ENCODE measurements at regions not wholly inside any gene's neighbourhood (a gene's known extent, or its start where the extent isn't known, plus 50 kb on each side); places are given as distances from the start of the nearest gene placed in this dataset.
"Not testable (repeated sequence)": the region's sequence is repeated elsewhere in the genome, so short reads cannot be mapped to it uniquely, and the experiment has no call there.

DNA sequence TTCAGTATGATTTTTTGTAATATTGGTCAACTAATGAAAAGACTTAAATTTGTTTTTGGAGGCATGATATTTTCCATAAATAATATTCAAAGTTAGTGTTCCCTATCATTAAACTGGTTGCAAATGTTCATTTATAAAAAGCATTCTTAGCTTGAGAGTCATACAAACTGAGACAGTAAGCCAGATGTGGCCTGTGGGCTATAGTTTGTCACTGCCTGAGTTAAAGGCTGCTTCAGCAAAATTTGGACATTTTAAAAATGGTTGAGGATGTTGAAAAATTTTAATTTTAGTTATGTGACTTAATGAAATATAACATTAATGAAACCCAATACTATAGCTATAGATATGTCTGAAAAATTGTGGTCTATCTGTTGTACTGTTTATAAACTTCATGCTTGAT is 180.2 kb upstream of the CACNA2D1 start:
- no peak for DNase-seq

DNA sequence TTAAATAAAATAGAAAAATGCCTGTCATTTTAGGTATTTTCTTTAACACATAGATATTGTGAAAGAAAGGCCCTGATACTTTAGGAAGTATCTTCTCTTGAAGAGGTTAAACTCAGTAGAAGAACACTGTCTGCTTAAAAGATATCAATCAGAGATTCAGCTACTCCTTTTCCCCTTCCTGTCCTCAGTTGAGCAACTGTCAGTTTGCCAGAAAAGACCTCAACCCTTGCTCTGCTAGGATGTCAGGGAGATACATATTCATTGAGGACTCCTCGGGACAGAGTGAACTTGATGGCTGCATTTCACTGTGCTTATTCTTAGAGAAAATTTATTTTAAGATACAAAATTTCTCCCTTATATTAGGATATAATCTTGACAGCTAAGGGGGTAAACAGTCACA is 173.6 kb upstream of the CACNA2D1 start:
- DNase-seq, result no peak

GRCh38 chr7:82616059-82616728 is 172.6 kb upstream of the CACNA2D1 start:
- DNase-seq, result no peak

GRCh38 chr7:82615527-82615926 is 171.9 kb upstream of the CACNA2D1 start:
- DNase-seq, result no peak

DNA sequence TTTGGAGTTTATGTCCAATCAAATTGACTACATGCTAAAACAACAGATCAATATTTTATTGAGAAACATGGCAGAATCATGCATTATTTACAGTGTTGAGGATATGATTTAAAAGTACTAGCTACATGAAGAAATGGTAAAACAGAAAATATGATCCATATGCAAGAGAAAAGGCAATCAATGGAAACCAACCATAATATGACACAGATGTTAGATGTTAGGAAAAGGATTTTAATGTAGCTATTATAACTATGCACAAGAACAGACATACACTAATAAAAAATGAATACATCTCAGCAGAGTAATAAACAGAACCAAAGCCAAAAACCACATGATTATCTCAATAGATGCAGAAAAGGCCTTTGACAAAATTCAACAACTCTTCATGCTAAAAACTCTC is 166.2 kb upstream of the CACNA2D1 start:
- DNase-seq, result no peak

DNA sequence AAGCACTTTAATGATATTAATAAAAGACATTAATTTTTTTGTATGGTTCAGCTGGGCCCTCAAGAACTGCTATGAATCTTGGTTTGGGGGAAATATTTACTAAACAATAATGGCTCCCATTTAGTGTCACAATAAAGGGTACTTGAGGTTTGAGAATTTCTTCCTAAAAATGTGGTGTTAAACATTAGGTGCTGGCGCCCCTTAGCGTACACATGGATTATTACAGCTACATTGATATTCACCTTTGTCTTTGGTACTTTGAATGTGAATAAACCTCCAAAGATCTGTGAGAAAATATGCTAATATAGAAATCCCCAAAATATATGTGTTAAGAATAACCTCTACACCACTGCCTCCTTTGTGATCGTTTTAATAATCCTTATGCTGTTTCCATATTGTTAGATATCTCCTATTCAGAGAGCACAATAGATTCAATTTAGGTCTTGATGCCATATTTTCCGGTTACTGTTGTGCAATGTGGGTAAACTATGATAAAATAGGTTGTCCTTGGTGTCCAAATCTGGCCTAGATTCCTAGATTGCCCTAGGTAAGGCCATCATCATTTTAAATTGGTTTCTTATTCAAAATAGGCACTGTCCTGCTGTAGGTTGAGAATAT is 161.8 kb upstream of the CACNA2D1 start:
- peak; percentile 79 for DNase-seq

DNA sequence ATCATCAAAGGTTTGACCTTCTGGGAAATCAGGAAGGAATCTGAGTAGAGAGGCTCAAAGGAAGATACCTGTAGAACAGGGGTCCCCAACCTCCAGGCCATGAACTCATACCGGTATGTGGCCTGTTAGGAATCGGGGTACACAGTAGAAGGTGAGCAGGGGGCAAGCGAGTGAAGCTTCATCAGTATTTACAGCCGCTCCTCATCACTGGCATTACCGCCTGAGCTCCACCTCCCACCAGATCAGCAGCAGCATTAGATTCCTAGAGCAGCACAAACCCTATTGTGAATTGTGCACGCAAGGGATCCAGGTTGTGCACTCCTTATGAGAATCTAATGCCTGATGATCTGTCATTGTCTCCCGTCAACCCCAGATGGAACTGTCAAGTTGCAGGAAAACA is 158.5 kb upstream of the CACNA2D1 start:
- no peak for DNase-seq

GRCh38 chr7:82600531-82600930 is 157.0 kb upstream of the CACNA2D1 start:
- DNase-seq, result no peak

DNA sequence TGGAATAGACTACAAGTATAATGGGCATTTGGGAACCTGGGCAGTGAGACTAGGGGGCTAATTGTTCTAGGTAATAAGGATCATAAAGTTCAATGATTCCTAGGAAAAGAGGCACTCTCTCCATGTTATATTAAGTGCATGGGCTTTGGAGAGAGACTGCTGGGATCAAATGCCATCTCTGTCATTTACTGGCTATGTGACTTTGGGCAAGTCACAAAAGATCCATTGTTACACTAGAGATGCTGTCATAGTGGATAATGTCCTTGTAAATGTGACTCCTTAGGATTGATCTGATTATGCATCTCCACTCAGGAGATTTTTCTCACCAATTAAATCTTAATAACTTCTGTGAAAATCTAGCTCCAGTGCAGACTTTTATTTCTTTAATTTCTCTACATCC is 156.3 kb upstream of the CACNA2D1 start:
- no peak for DNase-seq

DNA sequence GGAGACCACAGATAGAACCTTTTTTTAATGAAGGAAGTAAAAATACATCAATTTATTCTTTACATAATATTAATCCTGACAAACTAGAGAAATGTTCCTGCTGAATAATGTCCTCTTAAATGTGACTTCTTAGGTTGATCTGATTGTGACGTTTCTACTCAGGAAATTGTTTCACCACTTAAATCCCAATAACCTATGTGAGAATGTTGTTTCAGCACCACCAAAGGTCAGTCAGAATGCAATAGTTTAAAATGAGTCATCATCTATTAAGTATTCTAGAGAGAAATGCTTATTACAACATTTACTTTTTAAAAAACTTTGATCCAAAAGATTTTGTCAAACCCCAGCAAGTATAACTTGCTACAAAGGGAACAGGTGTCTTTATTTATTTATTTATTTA is 155.4 kb upstream of the CACNA2D1 start:
- no peak for DNase-seq

DNA sequence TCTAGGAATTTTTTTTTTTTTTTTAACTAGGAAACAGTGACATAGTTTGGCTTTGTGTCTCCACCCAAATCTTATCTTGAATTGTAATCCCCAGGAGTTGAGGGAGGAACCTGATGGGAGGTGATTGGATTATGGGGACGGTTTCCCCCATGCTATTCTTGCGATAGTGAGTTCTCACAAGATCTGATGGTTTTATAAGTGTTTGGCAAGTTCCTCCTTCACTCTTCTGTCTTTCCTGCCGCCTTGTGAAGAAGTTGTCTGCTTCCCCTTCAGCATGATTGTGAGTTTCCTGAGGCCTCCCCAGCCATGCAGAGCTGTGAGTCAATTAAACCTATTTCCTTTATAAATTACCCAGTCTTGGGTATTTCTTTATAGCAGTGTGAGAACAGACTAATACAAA is 152.2 kb upstream of the CACNA2D1 start:
- not testable (repeated sequence) for DNase-seq

DNA sequence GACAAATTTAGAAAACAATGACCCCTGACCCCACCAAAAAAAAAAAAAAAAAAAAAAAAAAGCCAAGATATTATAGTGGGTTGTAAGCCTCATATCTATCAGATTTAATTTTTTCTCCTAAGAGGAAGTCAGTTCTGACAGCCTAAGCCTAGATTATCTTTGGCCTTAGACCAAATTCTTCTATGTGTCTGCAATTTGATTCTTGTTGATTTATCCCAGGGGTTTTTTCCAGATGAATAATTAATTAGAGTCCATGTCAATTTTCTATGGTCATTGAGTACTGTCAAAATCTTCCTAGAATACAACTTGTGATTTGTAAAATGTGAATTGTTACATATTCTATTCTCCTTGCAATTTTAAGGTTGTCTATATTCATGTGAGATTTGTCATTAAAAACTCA is 151.6 kb upstream of the CACNA2D1 start:
- peak; percentile 79 for DNase-seq

GRCh38 chr7:82594665-82595064 is 151.1 kb upstream of the CACNA2D1 start:
- DNase-seq, result peak; percentile 98

DNA sequence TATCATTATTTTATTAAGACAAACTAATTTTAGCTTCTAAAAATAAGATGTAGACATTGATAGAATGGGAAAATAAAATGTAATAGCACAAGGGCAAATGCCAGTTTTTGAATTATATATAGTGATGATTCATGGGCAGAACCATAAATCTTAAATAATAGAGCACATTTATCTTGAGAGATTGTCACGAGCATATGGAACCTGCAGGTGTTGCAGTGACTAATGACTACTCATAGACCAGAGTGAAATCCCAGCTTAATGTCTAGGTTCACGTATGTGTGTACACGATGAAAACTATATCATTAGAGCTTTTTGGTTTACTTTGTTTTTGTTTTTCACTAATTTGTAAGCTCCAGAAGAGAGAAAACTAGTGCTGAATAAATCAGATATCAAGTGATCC is 150.2 kb upstream of the CACNA2D1 start:
- peak; percentile 99 for DNase-seq

DNA sequence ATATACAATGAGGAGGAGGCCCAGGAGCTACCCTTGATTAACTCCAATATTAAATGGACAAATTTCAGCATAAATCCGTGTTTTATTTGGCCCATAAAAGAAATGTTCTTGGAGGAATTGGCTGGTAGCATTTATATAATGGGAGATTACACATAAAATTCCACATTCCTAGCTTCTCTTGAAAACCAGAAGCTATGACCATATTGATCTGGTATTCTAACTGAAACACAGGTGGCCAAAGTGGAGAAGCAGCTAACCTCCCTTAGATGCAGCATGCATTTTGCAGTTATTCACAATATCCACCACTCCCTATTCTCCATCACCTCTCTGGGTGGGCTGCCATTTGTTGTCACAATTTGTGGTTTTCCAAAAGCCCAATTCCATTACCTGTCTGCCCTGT is 148.8 kb upstream of the CACNA2D1 start:
- DNase-seq, result no peak

- DNase-seq, result no peak
Measured at GRCh38 chr7:82579047-82579446, 135.5 kb upstream of the CACNA2D1 start.

- no peak for DNase-seq
Measured at GRCh38 chr7:82578430-82578829, 134.9 kb upstream of the CACNA2D1 start.

GRCh38 chr7:82572195-82572880 is 128.8 kb upstream of the CACNA2D1 start:
- peak; percentile 90 for DNase-seq

- DNase-seq, result not testable (repeated sequence)
Measured at GRCh38 chr7:82571047-82571446, 127.5 kb upstream of the CACNA2D1 start.

DNA sequence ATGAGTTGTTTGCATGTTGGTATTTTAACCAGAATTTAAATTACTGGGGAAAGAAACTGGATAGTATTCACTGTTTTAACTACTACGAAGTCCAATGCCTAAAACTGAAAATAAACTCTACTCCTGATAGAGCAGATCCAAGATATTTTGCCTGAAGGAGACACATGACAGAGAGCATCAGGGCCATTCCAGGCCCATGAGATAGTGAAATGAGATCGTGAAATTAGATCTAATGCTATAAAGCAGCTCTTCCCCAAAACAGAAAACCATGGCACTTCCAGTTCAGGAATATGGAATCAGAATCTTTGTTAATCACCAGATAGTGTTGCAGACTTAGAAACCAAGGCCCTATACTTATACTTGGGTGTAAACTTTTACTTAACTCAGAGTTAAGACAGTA is 124.3 kb upstream of the CACNA2D1 start:
- no peak for DNase-seq

- no peak for DNase-seq
Measured at GRCh38 chr7:82567356-82567755, 123.8 kb upstream of the CACNA2D1 start.

GRCh38 chr7:82566752-82567151 is 123.2 kb upstream of the CACNA2D1 start:
- DNase-seq, result no peak

GRCh38 chr7:82562716-82563404 is 119.3 kb upstream of the CACNA2D1 start:
- DNase-seq, result no peak
